Fibroblast of mammary gland (primary cell): ENCODE measurements at regions not wholly inside any gene's neighbourhood (a gene's known extent, or its start where the extent isn't known, plus 50 kb on each side); places are given as distances from the start of the nearest gene placed in this dataset.

Experiments used
- DNase-seq: peaks from one replicate; pipeline ENCODE4 v3.0.0-alpha.2; 2010; ENCODE audit warnings: low read depth
- H3K4me3 ChIP-seq: 2 replicates; pipeline ENCODE4 v1.5.1; 2011; ENCODE audit warnings: low read depth, mild to moderate bottlenecking, low read length, moderate library complexity; ENCODE audit not compliant: control insufficient read depth
- CTCF ChIP-seq: conservative IDR thresholded peaks from 2 replicates; pipeline ENCODE4 v1.5.1; 2011; ENCODE audit warnings: low read depth, low read length, inconsistent platforms; ENCODE audit not compliant: control insufficient read depth, insufficient read depth

DNA sequence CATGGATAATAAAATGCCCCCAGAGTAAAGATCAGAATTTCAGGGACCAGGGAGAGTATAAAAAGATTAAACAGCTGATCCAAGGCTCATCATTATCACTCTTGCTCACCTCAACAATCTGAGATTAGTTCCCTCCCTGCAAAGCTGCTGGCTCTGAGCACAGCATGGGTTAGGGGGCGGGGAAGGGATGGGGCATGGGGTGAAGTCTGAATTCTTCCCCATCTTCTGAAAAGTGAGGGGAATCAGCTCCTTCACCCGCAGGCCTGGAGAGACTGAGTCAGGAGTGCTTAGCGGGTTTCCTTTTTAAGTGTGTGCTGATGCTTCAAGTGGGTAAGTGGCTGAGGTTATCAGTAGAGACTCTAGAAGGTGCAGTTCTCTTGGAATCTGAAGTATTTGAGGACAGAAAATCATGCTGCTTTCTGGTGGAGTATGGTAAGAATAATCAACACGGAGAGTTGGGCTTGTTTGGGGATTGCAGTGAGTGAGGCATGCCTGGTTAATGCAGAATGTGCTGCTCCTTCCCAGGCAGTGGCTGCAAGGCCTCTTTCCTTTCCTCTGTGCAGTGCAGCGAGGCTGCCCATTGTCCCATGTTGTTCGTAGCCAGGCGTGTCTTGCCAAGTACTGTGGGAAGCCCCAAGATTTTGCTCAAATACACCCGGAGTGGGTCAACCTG, 59.2 kb upstream of the TRAK1 start:
- no peak overlapping the region for H3K4me3 ChIP-seq
- DNase-seq, result no peak
- TF ChIP-seq CTCF, result no peak

DNA sequence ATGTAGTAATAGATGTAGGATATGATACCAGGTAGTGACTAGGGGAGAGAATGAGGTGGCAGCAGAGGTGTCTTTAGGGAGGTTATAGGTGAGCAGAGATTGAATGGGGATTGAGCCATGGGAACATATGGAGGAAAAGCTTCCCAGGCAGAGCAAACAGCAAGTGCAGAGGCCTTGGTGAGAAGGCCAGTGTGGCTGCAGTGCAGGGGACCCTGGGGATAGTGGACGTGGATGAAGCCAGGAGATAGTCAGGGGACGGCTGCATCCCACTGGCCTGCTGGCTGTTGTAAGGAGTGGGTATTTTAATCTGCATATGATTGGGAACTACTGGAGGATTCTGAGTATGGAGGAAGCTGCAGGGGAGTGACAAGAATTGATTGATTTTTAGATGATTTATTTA, 62.7 kb upstream of the TRAK1 start:
- no peak for TF ChIP-seq CTCF
- no peak overlapping the region for H3K4me3 ChIP-seq
- DNase-seq, result no peak

- TF ChIP-seq CTCF, result no peak
- DNase-seq, result no peak
- H3K4me3 ChIP-seq, result no peak overlapping the region
Measured at GRCh38 chr3:42027571-42027970, 63.6 kb upstream of the TRAK1 start.

GRCh38 chr3:42025370-42026138, 63.7 kb upstream of the ULK4 start:
- H3K4me3 ChIP-seq, result no peak overlapping the region
- DNase-seq, result peak; percentile 98
- no peak for TF ChIP-seq CTCF

DNA sequence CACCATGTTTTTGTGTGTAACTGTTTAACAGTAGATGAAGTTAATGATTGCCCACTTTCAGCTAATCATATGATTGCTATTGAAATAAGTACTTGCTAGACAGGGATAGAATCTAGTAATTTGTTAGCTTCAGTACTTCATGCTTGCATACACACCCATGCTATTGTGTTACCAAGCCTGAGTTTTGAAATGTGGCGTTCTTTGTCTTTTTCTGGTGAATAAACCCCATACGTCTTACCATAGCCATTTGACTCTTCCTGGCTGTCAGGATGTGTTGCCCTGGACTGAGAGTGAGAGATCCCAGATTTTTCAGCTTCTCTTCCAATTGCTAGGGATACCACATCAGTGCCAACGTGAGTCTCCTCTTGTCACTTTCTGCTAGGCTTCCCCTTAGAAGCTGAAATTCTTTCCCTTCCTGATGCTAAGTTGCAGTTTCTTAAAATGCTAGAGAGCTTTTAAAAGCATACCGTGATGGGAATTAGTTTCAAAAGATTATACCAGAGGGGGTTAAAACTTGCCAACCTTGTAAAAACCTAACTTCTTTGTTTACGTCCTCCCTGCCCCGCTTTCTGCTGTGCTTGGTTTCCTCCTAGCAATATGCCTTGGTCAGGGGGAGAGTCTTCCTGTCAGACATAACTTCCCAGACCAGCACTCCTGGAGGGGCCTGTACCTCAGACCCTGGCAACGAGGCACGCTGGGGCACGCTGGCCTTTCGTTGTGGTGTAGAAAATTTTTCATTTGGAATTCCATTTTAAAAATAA, 62.9 kb upstream of the ULK4 start:
- DNase-seq, result peak; percentile 7
- H3K4me3 ChIP-seq, result no peak overlapping the region
- no peak for TF ChIP-seq CTCF

GRCh38 chr3:42023380-42023779, 61.5 kb upstream of the ULK4 start:
- H3K4me3 ChIP-seq, result no peak overlapping the region
- DNase-seq, result no peak
- TF ChIP-seq CTCF, result no peak
